GM23338 (cell line): ENCODE measurements at regions not wholly inside any gene's neighbourhood (a gene's known extent, or its start where the extent isn't known, plus 50 kb on each side); places are given as distances from the start of the nearest gene placed in this dataset.

Source experiments
- ATAC-seq: fragments of 200-7000 bp; cut with Tn5 transposase; 3 replicates; pipeline ENCODE4 v1.9.1; 2020
- DNase-seq: peaks from one replicate; pipeline ENCODE4 v3.0.0-alpha.2; 2015; ENCODE audit warnings: low spot score
- H2AFZ ChIP-seq: fragments of 200-600 bp; sonication (generic); 2 replicates; pipeline ENCODE4 v1.8.0; 2016; ENCODE audit warnings: antibody characterized with exemption, mild to moderate bottlenecking, moderate library complexity
- H3F3A ChIP-seq: fragments of 200-600 bp; sonication (generic); replicated peaks from 2 replicates; pipeline ENCODE4 v1.8.0; 2017; ENCODE audit warnings: antibody characterized with exemption, mixed run types, low read depth
- H3K27ac ChIP-seq: fragments of 200-600 bp; sonication (generic); 2 replicates; pipeline ENCODE4 v1.6.1; 2016; ENCODE audit warnings: low read depth
- H3K27me3 ChIP-seq: fragments of 200-600 bp; sonication (generic); 2 replicates; pipeline ENCODE4 v1.8.0; 2016; ENCODE audit warnings: mild to moderate bottlenecking, mixed run types, moderate library complexity; ENCODE audit not compliant: insufficient read depth
- H3K36me3 ChIP-seq: fragments of 200-600 bp; sonication (generic); 2 replicates; pipeline ENCODE4 v1.8.0; 2016; ENCODE audit warnings: mild to moderate bottlenecking; ENCODE audit not compliant: insufficient read depth
- H3K4me1 ChIP-seq: fragments of 200-600 bp; sonication (generic); 2 replicates; pipeline ENCODE4 v1.8.0; 2016; ENCODE audit warnings: mild to moderate bottlenecking, moderate library complexity; ENCODE audit not compliant: insufficient read depth
- H3K4me2 ChIP-seq: fragments of 200-600 bp; sonication (generic); 2 replicates; pipeline ENCODE4 v1.7.1; 2017; ENCODE audit warnings: mixed run types
- H3K4me3 ChIP-seq: fragments of 200-600 bp; sonication (generic); 2 replicates; pipeline ENCODE4 v1.6.1; 2016; ENCODE audit warnings: mixed run types
- H3K79me2 ChIP-seq: fragments of 200-600 bp; sonication (generic); replicated peaks from 2 replicates; pipeline ENCODE4 v1.8.0; 2017; ENCODE audit warnings: mild to moderate bottlenecking; ENCODE audit not compliant: insufficient read depth
- H3K9me2 ChIP-seq: fragments of 200-600 bp; sonication (generic); 2 replicates; pipeline ENCODE4 v1.8.0; 2017; ENCODE audit not compliant: insufficient read depth
- H4K20me1 ChIP-seq: fragments of 200-600 bp; sonication (generic); replicated peaks from 2 replicates; pipeline ENCODE4 v1.8.0; 2017; ENCODE audit warnings: mild to moderate bottlenecking; ENCODE audit not compliant: insufficient read depth
- H3K27ac Mint-ChIP-seq: 2 replicates; pipeline ENCODE4 v1.8.0; 2020; ENCODE audit warnings: inconsistent platforms, mild to moderate bottlenecking, moderate library complexity, mixed read lengths
- H3K27me3 Mint-ChIP-seq: 3 replicates; pipeline ENCODE4 v1.8.0; 2022; ENCODE audit warnings: low read depth, mild to moderate bottlenecking, moderate library complexity, mixed read lengths, inconsistent platforms; ENCODE audit not compliant: insufficient read depth, poor library complexity
- H3K36me3 Mint-ChIP-seq: 3 replicates; pipeline ENCODE4 v1.8.0; 2021; ENCODE audit warnings: low read depth, mild to moderate bottlenecking, inconsistent platforms, moderate library complexity, mixed read lengths
- H3K4me1 Mint-ChIP-seq: 3 replicates; pipeline ENCODE4 v1.8.0; 2020; ENCODE audit warnings: mild to moderate bottlenecking, inconsistent platforms, mixed read lengths
- H3K4me3 Mint-ChIP-seq: 3 replicates; pipeline ENCODE4 v1.8.0; 2021; ENCODE audit warnings: moderate library complexity, mild to moderate bottlenecking, inconsistent platforms, mixed read lengths
- H3K9me3 Mint-ChIP-seq: 3 replicates; pipeline ENCODE4 v1.8.0; 2020; ENCODE audit warnings: moderate library complexity, mild to moderate bottlenecking, inconsistent platforms, mixed read lengths
- JUNB ChIP-seq: IDR thresholded peaks from one replicate; pipeline ENCODE4 v1.6.1; 2016; ENCODE audit warnings: antibody characterized with exemption; ENCODE audit not compliant: unreplicated experiment
- NANOG ChIP-seq: IDR thresholded peaks from 2 replicates; pipeline ENCODE4 v1.6.1; 2016; ENCODE audit warnings: antibody characterized with exemption, borderline replicate concordance
- POLR2AphosphoS5 ChIP-seq: IDR thresholded peaks from 2 replicates; pipeline ENCODE4 v1.6.1; 2016; ENCODE audit warnings: antibody characterized with exemption, low read depth
- REST ChIP-seq: IDR thresholded peaks from one replicate; pipeline ENCODE4 v1.6.1; 2018; ENCODE audit warnings: antibody characterized with exemption; ENCODE audit not compliant: unreplicated experiment
- ZNF331 ChIP-seq: fragments of 250-450 bp; sonication (Bioruptor Pico); IDR thresholded peaks from 2 replicates; pipeline ENCODE4 v1.5.0; 2020; ENCODE audit warnings: low read depth, mild to moderate bottlenecking, moderate library complexity
- ZNF462 ChIP-seq: fragments of 250-450 bp; sonication (Bioruptor Pico); IDR thresholded peaks from 2 replicates; pipeline ENCODE4 v1.5.0; 2020; ENCODE audit warnings: mild to moderate bottlenecking, moderate library complexity

DNA sequence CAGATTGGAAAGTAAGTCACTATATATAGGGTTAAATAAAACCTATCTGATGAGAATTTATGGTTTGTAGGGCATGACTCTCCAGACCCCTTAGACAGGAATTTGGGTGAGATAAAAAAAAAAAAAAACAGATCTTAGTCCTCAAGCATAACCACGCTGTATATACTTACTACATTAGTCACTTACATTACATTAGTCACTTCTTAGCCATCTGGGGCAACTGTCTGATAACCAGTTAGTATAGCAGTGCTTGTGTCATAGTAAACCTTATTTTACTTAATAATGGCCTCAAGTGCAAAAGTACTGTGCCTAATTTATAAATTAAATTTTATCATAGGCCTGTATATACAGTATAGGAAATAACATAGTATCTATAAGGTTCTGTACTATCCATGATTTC lies 60.2 kb upstream of the RPS6KA6 start:
- TF ChIP-seq NANOG (no peak), POLR2AphosphoS5 (no peak), REST (no peak), JUNB (no peak)
- H3K36me3 Mint-ChIP-seq = no peaks in the 10 kb centered on the region
- Histone ChIP-seq H3K4me2 (no peak overlapping the region), H3K9me2 (no peaks in the 10 kb centered on the region), H3K4me3 (no peak overlapping the region), H3K36me3 (no peaks in the 10 kb centered on the region), H3K27me3 (no peaks in the 10 kb centered on the region), H3K27ac (no peak overlapping the region), H3K4me1 (no peaks in the 10 kb centered on the region), H2AFZ (no peak overlapping the region), H3K79me2 (no peaks in the 10 kb centered on the region), H3F3A (no peaks in the 10 kb centered on the region), H4K20me1 (no peaks in the 10 kb centered on the region)
- ATAC-seq = no peak
- H3K4me1 Mint-ChIP-seq = no peaks in the 10 kb centered on the region
- H3K27me3 Mint-ChIP-seq = no peaks in the 10 kb centered on the region
- no peak overlapping the region for H3K4me3 Mint-ChIP-seq
- H3K27ac Mint-ChIP-seq = no peak overlapping the region
- no peak for DNase-seq
- H3K9me3 Mint-ChIP-seq = no peaks in the 10 kb centered on the region

DNA sequence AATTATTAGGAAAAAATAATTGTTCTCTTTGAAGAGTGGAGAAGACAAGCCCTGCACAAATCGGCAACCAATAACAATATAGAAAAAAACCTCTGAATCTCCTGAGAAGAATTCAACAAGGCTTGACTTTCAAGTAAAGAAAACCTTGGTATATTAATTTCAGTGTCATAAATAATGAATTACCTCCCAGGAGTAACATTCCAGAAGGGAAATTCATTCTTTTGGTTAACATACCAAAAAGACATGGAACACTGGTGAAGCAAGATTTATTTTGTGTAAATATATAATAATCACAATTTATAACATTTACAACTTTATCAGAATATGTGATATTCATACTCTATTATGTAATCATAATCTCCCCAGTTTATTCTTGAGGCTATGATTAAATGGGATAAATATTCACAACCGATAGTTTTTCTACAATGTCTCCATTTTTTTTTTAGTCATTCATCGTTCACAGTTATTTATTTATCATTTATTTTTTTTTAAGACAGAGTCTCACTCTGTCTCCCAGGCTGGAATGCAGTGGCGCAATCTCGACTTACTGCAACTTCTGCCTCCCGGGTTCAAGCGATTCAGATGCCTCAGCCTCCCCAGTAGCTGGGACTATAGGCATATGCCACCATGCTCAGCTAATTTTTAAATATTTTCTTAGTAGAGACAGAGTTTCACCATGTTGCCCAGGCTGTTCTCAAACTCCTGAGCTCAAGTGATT lies 53.0 kb upstream of the RPS6KA6 start:
- Mint-ChIP-seq H3K27ac (no peak overlapping the region), H3K36me3 (no peaks in the 10 kb centered on the region), H3K27me3 (no peaks in the 10 kb centered on the region), H3K4me1 (no peaks in the 10 kb centered on the region), H3K4me3 (no peak overlapping the region), H3K9me3 (no peaks in the 10 kb centered on the region)
- Histone ChIP-seq H3K4me1 (no peaks in the 10 kb centered on the region), H4K20me1 (no peaks in the 10 kb centered on the region), H3K27ac (no peak overlapping the region), H3K27me3 (no peaks in the 10 kb centered on the region), H3K9me2 (no peaks in the 10 kb centered on the region), H3K79me2 (no peaks in the 10 kb centered on the region), H3K4me2 (no peak overlapping the region), H3F3A (no peaks in the 10 kb centered on the region), H2AFZ (no peak overlapping the region), H3K36me3 (no peaks in the 10 kb centered on the region), H3K4me3 (no peak overlapping the region)
- ATAC-seq (no peak), DNase-seq (no peak)
- TF ChIP-seq REST (no peak), ZNF331 (CRISPR knock-in tag) (no peak), JUNB (no peak), ZNF462 (CRISPR knock-in tag) (no peak)
